Neuronal stem cell (in vitro differentiated cells): ENCODE measurements at regions not wholly inside any gene's neighbourhood (a gene's known extent, or its start where the extent isn't known, plus 50 kb on each side); places are given as distances from the start of the nearest gene placed in this dataset.

ENCODE experiments used
- DNase-seq: peaks from one replicate; pipeline ENCODE4 v3.0.0-alpha.2; 2013; ENCODE audit warnings: low spot score
- H2AFZ ChIP-seq: one replicate; pipeline ENCODE4 v1.6.1; 2013; ENCODE audit warnings: mild to moderate bottlenecking, low read length, inconsistent platforms
- H2AK5ac ChIP-seq: 2 replicates; pipeline ENCODE4 v1.6.1; 2013; ENCODE audit warnings: low read depth, mild to moderate bottlenecking, inconsistent platforms, low read length, moderate library complexity, mixed read lengths
- H2BK120ac ChIP-seq: 2 replicates; pipeline ENCODE4 v1.6.1; 2013; ENCODE audit warnings: low read depth, mild to moderate bottlenecking, inconsistent platforms, low read length, moderate library complexity, mixed read lengths
- H2BK12ac ChIP-seq: one replicate; pipeline ENCODE4 v1.6.1; 2013; ENCODE audit warnings: low read length, inconsistent platforms
- H2BK15ac ChIP-seq: 2 replicates; pipeline ENCODE4 v1.6.1; 2013; ENCODE audit warnings: mild to moderate bottlenecking, low read length, inconsistent platforms, mixed read lengths
- H2BK5ac ChIP-seq: one replicate; pipeline ENCODE4 v1.6.1; 2013; ENCODE audit warnings: inconsistent platforms, mild to moderate bottlenecking, low read length, moderate library complexity
- H3K14ac ChIP-seq: one replicate; pipeline ENCODE4 v1.6.1; 2013; ENCODE audit warnings: low read length, inconsistent platforms
- H3K18ac ChIP-seq: 2 replicates; pipeline ENCODE4 v1.6.1; 2013; ENCODE audit warnings: low read length, inconsistent platforms
- H3K23ac ChIP-seq: 2 replicates; pipeline ENCODE4 v1.6.1; 2013; ENCODE audit warnings: low read depth, mild to moderate bottlenecking, mixed read lengths, low read length, inconsistent platforms; ENCODE audit not compliant: poor library complexity
- H3K27ac ChIP-seq: replicated peaks from 3 replicates; pipeline ENCODE4 v1.5.1; 2013; ENCODE audit warnings: low read length, inconsistent platforms
- H3K27me3 ChIP-seq, 3 experiments: 2 replicates each; pipeline ENCODE4 v1.6.1; 2013; ENCODE audit warnings: low read length in 3 of 3, mild to moderate bottlenecking in 2 of 3, inconsistent platforms in 1 of 3, low read depth in 1 of 3, mixed read lengths in 1 of 3, moderate library complexity in 1 of 3; ENCODE audit not compliant: control insufficient read depth in 3 of 3, insufficient read depth in 3 of 3
- H3K36me3 ChIP-seq, 2 donors: replicated peaks in 1 of 2; 2 replicates each; pipeline ENCODE4 v1.6.1; 2013; ENCODE audit warnings: low read length in 2 of 2; ENCODE audit not compliant: control insufficient read depth in 2 of 2, insufficient read depth in 2 of 2
- H3K4ac ChIP-seq: 2 replicates; pipeline ENCODE4 v1.6.1; 2013; ENCODE audit warnings: inconsistent platforms, mild to moderate bottlenecking, low read length, moderate library complexity
- H3K4me1 ChIP-seq, 2 donors: 1 replicate in 1 of 2; 2 replicates in 1 of 2; pipeline ENCODE4 v1.6.1; 2013; ENCODE audit warnings: low read length in 2 of 2, low read depth in 1 of 2; ENCODE audit not compliant: control insufficient read depth in 2 of 2, insufficient read depth in 1 of 2
- H3K4me2 ChIP-seq: one replicate; pipeline ENCODE4 v1.6.1; 2013; ENCODE audit warnings: mild to moderate bottlenecking, low read length, inconsistent platforms; ENCODE audit not compliant: insufficient read depth, poor library complexity, severe bottlenecking
- H3K4me3 ChIP-seq, 2 donors: 2 replicates each; pipeline ENCODE4 v1.5.1; 2013; ENCODE audit warnings: low read length in 2 of 2, mild to moderate bottlenecking in 2 of 2, inconsistent platforms in 1 of 2, moderate library complexity in 1 of 2
- H3K79me1 ChIP-seq: one replicate; pipeline ENCODE4 v1.6.1; 2013; ENCODE audit warnings: low read depth, mild to moderate bottlenecking, inconsistent platforms, low read length, moderate library complexity
- H3K9ac ChIP-seq: one replicate; pipeline ENCODE4 v1.6.1; 2013; ENCODE audit warnings: mild to moderate bottlenecking, low read depth, low read length, inconsistent platforms; ENCODE audit not compliant: poor library complexity
- H3K9me3 ChIP-seq, 2 donors: replicated peaks in 1 of 2; 2 replicates each; pipeline versions ENCODE3 to v1.6.1; 2013; ENCODE audit warnings: low read length in 2 of 2, mild to moderate bottlenecking in 2 of 2, inconsistent platforms in 1 of 2, low read depth in 1 of 2, mixed read lengths in 1 of 2, moderate library complexity in 1 of 2; ENCODE audit not compliant: control insufficient read depth in 2 of 2, insufficient read depth in 1 of 2
- H4K8ac ChIP-seq: one replicate; pipeline ENCODE4 v1.6.1; 2013; ENCODE audit warnings: low read depth, mild to moderate bottlenecking, inconsistent platforms, low read length, moderate library complexity
- H4K91ac ChIP-seq: one replicate; pipeline ENCODE4 v1.6.1; 2013; ENCODE audit warnings: low read length, low read depth, mild to moderate bottlenecking, inconsistent platforms; ENCODE audit not compliant: poor library complexity
- WGBS, 2 donors: extraction: QIAGEN DNeasy Blood & Tissue Kit; methylation state at CpG; one replicate each; pipeline ENCODE4 v1.1.7; 2013; ENCODE audit warnings: missing lambda C conversion rate in 2 of 2, mixed read lengths in 1 of 2; ENCODE audit not compliant: insufficient read length in 2 of 2, insufficient replicate concordance in 1 of 2; ENCODE audit errors: extremely low coverage in 2 of 2; 5-methylcytosine and 5-hydroxymethylcytosine counted together

DNA sequence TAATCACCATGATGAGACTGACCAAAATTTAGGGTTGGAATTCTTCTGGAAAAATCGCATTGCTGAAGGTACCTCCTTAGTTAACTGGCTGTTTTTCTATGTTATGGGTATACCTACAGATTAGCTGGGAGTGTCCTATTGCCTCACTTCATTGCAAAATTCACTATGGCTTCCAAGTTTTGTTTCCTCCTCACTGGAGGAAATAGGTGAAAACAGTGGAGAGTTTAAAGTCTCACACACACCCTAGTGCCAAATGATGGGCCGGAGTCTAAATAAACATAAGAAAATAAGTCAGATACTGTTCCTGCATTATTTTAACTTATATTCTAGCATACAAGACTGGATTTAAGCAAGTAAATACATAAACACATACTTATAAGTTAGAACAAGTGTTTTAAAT, 98.2 kb downstream of the AHR start:
- H2BK120ac ChIP-seq = no peak overlapping the region

DNA sequence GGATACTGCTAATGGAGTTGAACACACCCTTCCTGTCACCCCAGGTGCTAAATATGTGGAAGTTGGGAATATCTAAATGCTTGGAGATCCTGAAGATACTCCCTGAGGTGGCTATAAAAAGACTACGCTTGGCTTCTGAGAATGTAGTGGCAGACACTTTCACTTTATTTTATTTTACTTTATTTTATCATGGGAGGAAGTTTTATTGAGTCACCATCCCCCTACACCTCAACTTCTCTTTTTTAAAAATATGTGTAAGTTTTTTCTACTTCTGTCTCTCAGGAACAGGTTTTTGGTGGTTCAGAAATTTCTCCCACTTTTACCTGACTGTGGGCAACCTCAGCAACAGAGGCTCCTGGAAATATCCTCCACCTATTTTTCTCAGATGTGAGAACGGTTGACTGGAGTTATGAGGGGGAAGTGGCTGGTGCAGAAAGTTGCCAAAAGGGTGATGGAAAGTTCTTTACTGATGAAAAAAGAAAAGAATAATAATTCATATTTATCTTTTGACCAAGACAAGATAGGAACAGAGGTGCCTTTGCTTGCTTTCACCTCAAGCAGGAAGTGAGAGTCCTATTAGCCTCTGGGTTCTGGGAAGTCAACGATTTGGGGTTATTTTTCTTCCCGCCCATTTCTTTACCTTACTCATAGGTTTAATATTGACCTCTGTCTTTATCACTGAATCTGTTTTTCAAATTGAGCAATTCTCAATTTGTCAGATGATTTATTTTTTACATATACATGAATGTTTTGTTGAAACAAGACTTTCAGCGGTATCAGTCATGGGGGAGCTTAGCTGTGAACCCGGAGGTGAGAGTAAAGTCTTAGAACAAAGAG, 103.6 kb downstream of the AHR start:
- H3K23ac ChIP-seq = no peak overlapping the region
- no peak overlapping the region for H3K27ac ChIP-seq
- H2BK15ac ChIP-seq = no peak overlapping the region
- no peaks in the 10 kb centered on the region for H3K36me3 ChIP-seq
- no peak overlapping the region for H2BK12ac ChIP-seq
- no peak overlapping the region for H2AK5ac ChIP-seq
- no peak overlapping the region for H3K4me3 ChIP-seq
- no peak overlapping the region for H4K8ac ChIP-seq
- no peak overlapping the region for H3K4me2 ChIP-seq
- no peak overlapping the region for H2BK5ac ChIP-seq
- WGBS, 2 donors = no CpG with 5 or more reads among the region's 6 CpGs
- no peak for DNase-seq
- no peak overlapping the region for H3K9ac ChIP-seq
- H3K9me3 ChIP-seq = no peaks in the 10 kb centered on the region
- H3K18ac ChIP-seq = no peak overlapping the region
- no peaks in the 10 kb centered on the region for H3K79me1 ChIP-seq
- no peak overlapping the region for H4K91ac ChIP-seq
- H2AFZ ChIP-seq = no peak overlapping the region
- no peaks in the 10 kb centered on the region for H3K27me3 ChIP-seq
- no peaks in the 10 kb centered on the region for H3K4me1 ChIP-seq
- H3K4ac ChIP-seq = no peak overlapping the region
- H2BK120ac ChIP-seq = no peak overlapping the region
- no peak overlapping the region for H3K14ac ChIP-seq

More for the DNA sequence above, 98.2 kb downstream of the AHR start:
- H3K79me1 ChIP-seq = no peaks in the 10 kb centered on the region
- H3K9ac ChIP-seq = no peak overlapping the region
- no peak overlapping the region for H4K91ac ChIP-seq
- H2AK5ac ChIP-seq = no peak overlapping the region
- H2BK5ac ChIP-seq = no peak overlapping the region
- no peak overlapping the region for H3K14ac ChIP-seq
- H3K23ac ChIP-seq = no peak overlapping the region
- H2AFZ ChIP-seq = no peak overlapping the region
- H4K8ac ChIP-seq = no peak overlapping the region
- H2BK12ac ChIP-seq = no peak overlapping the region
- DNase-seq = no peak
- no peaks in the 10 kb centered on the region for H3K4me1 ChIP-seq
- no peaks in the 10 kb centered on the region for H3K27me3 ChIP-seq
- H3K36me3 ChIP-seq = no peaks in the 10 kb centered on the region
- no CpG with 5 or more reads among the region's 2 CpGs for WGBS, 2 donors
- H3K9me3 ChIP-seq = peaks cover 2 to 6% of the 10 kb centered on the region in 2 donors
- no peak overlapping the region for H3K27ac ChIP-seq
- no peak overlapping the region for H3K18ac ChIP-seq
- no peak overlapping the region for H3K4me3 ChIP-seq
- no peak overlapping the region for H3K4me2 ChIP-seq
- no peak overlapping the region for H2BK15ac ChIP-seq
- H3K4ac ChIP-seq = no peak overlapping the region

- Histone ChIP-seq H2AK5ac (no peak overlapping the region), H4K8ac (no peak overlapping the region), H4K91ac (no peak overlapping the region), H3K14ac (no peak overlapping the region), H3K4me1 (no peaks in the 10 kb centered on the region), H3K4ac (no peak overlapping the region), H2AFZ (no peak overlapping the region), H3K18ac (no peak overlapping the region), H2BK15ac (no peak overlapping the region), H3K27me3 (no peaks in the 10 kb centered on the region), H3K4me2 (no peak overlapping the region), H2BK12ac (no peak overlapping the region), H3K27ac (no peak overlapping the region), H2BK120ac (no peak overlapping the region), H3K36me3 (no peaks in the 10 kb centered on the region), H3K4me3 (no peak overlapping the region), H3K79me1 (no peaks in the 10 kb centered on the region), H2BK5ac (no peak overlapping the region), H3K9me3 (no peaks in the 10 kb centered on the region), H3K9ac (no peak overlapping the region), H3K23ac (no peak overlapping the region)
- no peak for DNase-seq
- WGBS, 2 donors = no CpG with 5 or more reads among the region's 9 CpGs
Measured at GRCh38 chr7:17402628-17403278, 104.3 kb downstream of the AHR start.

DNA sequence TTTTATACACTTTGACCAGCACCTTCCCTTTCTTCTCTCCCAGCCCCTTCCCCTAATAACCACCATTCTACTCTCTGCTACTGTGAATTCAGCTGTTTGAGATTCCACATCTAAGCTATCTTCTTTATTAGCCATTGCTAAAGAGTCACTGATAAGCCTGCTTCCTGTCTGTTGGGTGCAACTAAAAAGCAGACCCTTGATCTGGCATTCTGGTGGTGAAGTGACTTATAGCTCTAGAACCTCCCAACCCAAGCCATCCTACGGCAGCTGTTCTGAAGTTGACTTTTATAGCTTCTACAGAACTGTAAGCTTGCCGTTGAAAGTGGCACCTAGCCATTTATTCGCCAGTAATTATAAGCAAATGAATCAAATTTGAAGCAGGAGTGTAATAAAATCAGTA, 105.6 kb downstream of the AHR start:
- Histone ChIP-seq H3K4me3 (no peak overlapping the region), H2BK12ac (no peak overlapping the region), H4K91ac (no peak overlapping the region), H4K8ac (no peak overlapping the region), H3K9me3 (no peaks in the 10 kb centered on the region), H3K23ac (no peak overlapping the region), H3K79me1 (no peaks in the 10 kb centered on the region), H3K27ac (no peak overlapping the region), H2AFZ (no peak overlapping the region), H3K18ac (no peak overlapping the region), H3K9ac (no peak overlapping the region), H3K14ac (no peak overlapping the region), H3K4ac (no peak overlapping the region), H2BK15ac (no peak overlapping the region), H3K36me3 (no peaks in the 10 kb centered on the region), H3K4me2 (no peak overlapping the region), H2BK5ac (no peak overlapping the region), H2BK120ac (no peak overlapping the region), H3K27me3 (no peaks in the 10 kb centered on the region), H2AK5ac (no peak overlapping the region), H3K4me1 (no peaks in the 10 kb centered on the region)
- no CpG with 5 or more reads among the region's 3 CpGs for WGBS, 2 donors
- DNase-seq = no peak
